ENCODE measurements at regions not wholly inside any gene's neighbourhood (a gene's known extent, or its start where the extent isn't known, plus 50 kb on each side); places are given as distances from the start of the nearest gene placed in this dataset.

- H3K36me3 ChIP-seq = no peaks in the 10 kb centered on the region
- intact Hi-C loops (cut with DNase I; ENCODE audit: low total_unique reads) = no loop called here
- H3K9me3 ChIP-seq = no peaks in the 10 kb centered on the region
- peaks cover 0 to 13% of the 10 kb centered on the region in 2 donors for H3K27me3 ChIP-seq
- TF ChIP-seq POLR2A (IDR thresholded peaks at IDR 0.05) = no peak
- TF ChIP-seq, protein P1, sequence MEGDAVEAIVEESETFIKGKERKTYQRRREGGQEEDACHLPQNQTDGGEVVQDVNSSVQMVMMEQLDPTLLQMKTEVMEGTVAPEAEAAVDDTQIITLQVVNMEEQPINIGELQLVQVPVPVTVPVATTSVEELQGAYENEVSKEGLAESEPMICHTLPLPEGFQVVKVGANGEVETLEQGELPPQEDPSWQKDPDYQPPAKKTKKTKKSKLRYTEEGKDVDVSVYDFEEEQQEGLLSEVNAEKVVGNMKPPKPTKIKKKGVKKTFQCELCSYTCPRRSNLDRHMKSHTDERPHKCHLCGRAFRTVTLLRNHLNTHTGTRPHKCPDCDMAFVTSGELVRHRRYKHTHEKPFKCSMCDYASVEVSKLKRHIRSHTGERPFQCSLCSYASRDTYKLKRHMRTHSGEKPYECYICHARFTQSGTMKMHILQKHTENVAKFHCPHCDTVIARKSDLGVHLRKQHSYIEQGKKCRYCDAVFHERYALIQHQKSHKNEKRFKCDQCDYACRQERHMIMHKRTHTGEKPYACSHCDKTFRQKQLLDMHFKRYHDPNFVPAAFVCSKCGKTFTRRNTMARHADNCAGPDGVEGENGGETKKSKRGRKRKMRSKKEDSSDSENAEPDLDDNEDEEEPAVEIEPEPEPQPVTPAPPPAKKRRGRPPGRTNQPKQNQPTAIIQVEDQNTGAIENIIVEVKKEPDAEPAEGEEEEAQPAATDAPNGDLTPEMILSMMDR (IDR thresholded peaks at IDR 0.05) = no peak
- DNase-seq = no peak
- H3K27ac ChIP-seq = no peak overlapping the region
- H3K4me1 ChIP-seq = no peaks in the 10 kb centered on the region
- no peak overlapping the region for H3K4me3 ChIP-seq
Observed at GRCh38 chr22:45071618-45072017, 61.8 kb upstream of the PHF21B start.

DNA sequence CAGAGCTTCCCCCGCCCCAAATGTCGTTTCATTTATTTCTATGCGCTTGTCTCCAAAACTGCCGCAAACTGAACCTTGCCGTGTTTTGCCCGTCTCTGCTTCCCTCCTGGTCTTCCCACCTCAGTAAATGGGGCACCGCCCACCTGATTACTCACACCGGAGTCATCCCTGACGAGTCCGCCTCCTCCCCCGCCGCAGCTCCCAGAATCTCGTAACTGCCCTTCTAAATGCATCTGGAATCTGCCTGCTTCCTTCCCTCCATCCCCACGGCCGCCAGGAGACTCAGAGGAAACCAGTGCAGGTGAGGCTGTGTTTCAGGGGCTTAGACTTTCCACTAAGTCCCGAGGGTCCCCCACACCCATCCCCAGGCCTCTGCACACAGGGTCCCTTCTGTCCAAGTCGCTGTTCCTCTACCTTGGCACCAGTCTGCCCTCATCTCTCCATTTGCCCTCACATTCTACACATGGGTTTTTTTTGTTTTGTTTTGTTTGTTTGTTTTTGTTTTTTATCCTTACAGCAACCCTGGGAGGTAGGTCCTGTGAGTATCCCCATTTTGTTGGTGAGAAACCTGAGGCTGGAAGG is 62.6 kb upstream of the PHF21B start:
- intact Hi-C loops (cut with DNase I; ENCODE audit: low total_unique reads) = no loop called here
- peak in 1 of 2 donors; percentile 19 for DNase-seq
- no peak overlapping the region for H3K27ac ChIP-seq
- no peaks in the 10 kb centered on the region for H3K4me1 ChIP-seq
- peaks cover 0 to 14% of the 10 kb centered on the region in 2 donors for H3K27me3 ChIP-seq
- TF ChIP-seq, protein P1 (IDR thresholded peaks at IDR 0.05) = no peak
- TF ChIP-seq POLR2A (IDR thresholded peaks at IDR 0.05) = no peak
- no peak overlapping the region for H3K4me3 ChIP-seq
- no peaks in the 10 kb centered on the region for H3K9me3 ChIP-seq
- no peaks in the 10 kb centered on the region for H3K36me3 ChIP-seq

DNA sequence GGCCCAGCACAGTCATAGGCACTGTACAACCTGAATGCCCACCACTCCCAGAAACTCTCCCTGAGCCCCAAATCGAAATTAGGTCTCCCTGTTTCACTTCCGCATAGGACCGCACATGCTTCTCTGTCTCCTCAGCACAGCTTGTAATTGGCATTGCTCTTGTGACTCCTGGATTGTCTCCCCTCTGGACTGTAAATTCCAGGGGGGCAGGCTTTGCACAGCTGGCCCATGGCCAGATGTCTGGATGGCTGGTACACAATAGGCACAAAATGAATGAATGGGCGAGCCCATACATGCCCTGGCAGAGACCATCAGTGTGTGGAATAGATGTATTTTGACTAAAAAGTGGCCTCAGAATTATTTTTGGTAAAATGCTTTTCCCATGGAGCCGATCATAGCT is 63.3 kb upstream of the PHF21B start:
- H3K36me3 ChIP-seq = no peaks in the 10 kb centered on the region
- no peaks in the 10 kb centered on the region for H3K9me3 ChIP-seq
- intact Hi-C loops (cut with DNase I; ENCODE audit: low total_unique reads) = no loop called here
- DNase-seq = no peak
- no peak overlapping the region for H3K4me3 ChIP-seq
- peaks cover 0 to 14% of the 10 kb centered on the region in 2 donors for H3K27me3 ChIP-seq
- TF ChIP-seq, protein P1 (IDR thresholded peaks at IDR 0.05) = no peak
- no peak for TF ChIP-seq POLR2A (IDR thresholded peaks at IDR 0.05)
- H3K27ac ChIP-seq = no peak overlapping the region
- H3K4me1 ChIP-seq = no peaks in the 10 kb centered on the region

GRCh38 chr22:45077286-45077685 is 67.5 kb upstream of the PHF21B start:
- no peak for DNase-seq
- intact Hi-C loops (cut with DNase I; ENCODE audit: low total_unique reads) = no loop called here
- H3K4me3 ChIP-seq = no peak overlapping the region
- H3K36me3 ChIP-seq = no peaks in the 10 kb centered on the region
- TF ChIP-seq, protein P1 (IDR thresholded peaks at IDR 0.05) = no peak
- TF ChIP-seq POLR2A (IDR thresholded peaks at IDR 0.05) = no peak
- H3K4me1 ChIP-seq = no peaks in the 10 kb centered on the region
- H3K27ac ChIP-seq = no peak overlapping the region
- H3K9me3 ChIP-seq = no peaks in the 10 kb centered on the region
- H3K27me3 ChIP-seq = peaks cover 0 to 14% of the 10 kb centered on the region in 2 donors

DNA sequence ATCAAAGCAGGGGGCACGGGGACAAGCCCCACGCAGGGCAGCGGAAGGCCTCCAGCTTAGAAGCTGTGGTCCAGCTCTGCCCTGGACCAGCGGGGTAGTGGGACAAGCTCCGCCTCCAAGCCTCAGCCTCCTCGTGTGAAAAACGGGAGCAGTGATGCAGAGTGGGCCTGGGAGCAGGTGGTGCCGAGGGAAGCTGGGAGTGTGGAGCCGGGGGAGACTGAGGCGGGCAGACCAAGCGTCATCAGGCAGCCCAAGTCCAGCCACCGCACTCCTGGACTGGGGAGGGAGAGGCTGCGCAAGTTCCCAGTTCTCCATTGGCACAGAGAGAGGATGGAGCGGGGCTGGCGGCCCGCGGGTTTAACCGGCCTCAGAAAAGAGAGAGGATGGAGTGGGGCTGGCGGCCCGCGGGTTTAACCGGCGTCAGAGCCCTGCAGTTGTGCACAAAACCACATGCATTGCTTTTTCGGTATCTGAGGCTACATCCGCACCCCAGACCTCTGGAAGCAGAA is 68.1 kb upstream of the PHF21B start:
- DNase-seq = no peak
- Histone ChIP-seq H3K27me3 (peaks cover 0 to 8% of the 10 kb centered on the region in 2 donors), H3K36me3 (no peaks in the 10 kb centered on the region), H3K27ac (no peak overlapping the region), H3K9me3 (no peaks in the 10 kb centered on the region), H3K4me3 (no peak overlapping the region), H3K4me1 (no peaks in the 10 kb centered on the region)
- intact Hi-C loops (cut with DNase I; ENCODE audit: low total_unique reads) = no loop called here
- TF ChIP-seq POLR2A (IDR thresholded peaks at IDR 0.05) = no peak
- TF ChIP-seq, protein P1 (IDR thresholded peaks at IDR 0.05) = no peak

Data from uterus (tissue), 3 donors.